ENCODE measurements at regions not wholly inside any gene's neighbourhood (a gene's known extent, or its start where the extent isn't known, plus 50 kb on each side); places are given as distances from the start of the nearest gene placed in this dataset.

- no peaks in the 10 kb centered on the region for H4K20me1 ChIP-seq (ENCODE audit: insufficient read depth)
- POLR2A ChIA-PET, result no interaction called here
- intact Hi-C loops (cut with micrococcal nuclease), result no loop called here
- no peak overlapping the region for H3K4me3 ChIP-seq (replicated peaks in 1 of 2; ENCODE audit: low read depth in 1 of 2, low read length in 2 of 2)
- H3K9me2 ChIP-seq (ENCODE audit: insufficient read depth), result no peaks in the 10 kb centered on the region
- ATAC-seq (no peak), DNase-seq (ENCODE audit: low read depth, low spot score) (no peak)
- BruUV-seq (replicated peaks), result no TSS peak
- H3K9me3 ChIP-seq (ENCODE audit: control insufficient read depth in 1 of 2, insufficient read depth in 1 of 2, low read depth in 1 of 2, low read length in 2 of 2), result peaks cover 8 to 27% of the 10 kb centered on the region in 2 experiments; a peak in 2 of 4 replicates
- no peaks in the 10 kb centered on the region for H3K4me1 ChIP-seq (ENCODE audit: control insufficient read depth in 1 of 2, insufficient read depth in 2 of 2, low read length in 2 of 2)
- H3K79me2 ChIP-seq (ENCODE audit: insufficient read depth, low read length), result no peaks in the 10 kb centered on the region
- RAD21 ChIA-PET (ENCODE audit: low non-redundant PET in 1 of 2, low total read pairs in 2 of 2, uncharacterized antibody in 2 of 2, unreplicated experiment in 2 of 2), result no interaction called here
- no peak overlapping the region for H3K27ac ChIP-seq (ENCODE audit: low read depth, low read length)
- TF ChIP-seq FOSL1 (IDR thresholded peaks at IDR 0.05; ENCODE audit: low read depth) (no peak), POLR2AphosphoS5 (IDR thresholded peaks at IDR 0.05; ENCODE audit: low read depth, low read length) (no peak), ATF3 (IDR thresholded peaks at IDR 0.05) (no peak), EZH2phosphoT487 (IDR thresholded peaks at IDR 0.05; ENCODE audit: borderline replicate concordance) (no peak), SRF (IDR thresholded peaks at IDR 0.05; ENCODE audit: low read depth) (no peak), EGR1 (IDR thresholded peaks at IDR 0.05; ENCODE audit: low read depth) (no peak), ZFX (IDR thresholded peaks at IDR 0.05) (no peak), EZH2 (IDR thresholded peaks at IDR 0.05) (no peak), JUND (IDR thresholded peaks at IDR 0.05) (no peak), CTCF (IDR thresholded peaks at IDR 0.05 in 2 of 3, conservative IDR thresholded peaks at IDR 0.05 in 1 of 3; ENCODE audit: borderline replicate concordance in 1 of 3, insufficient read depth in 1 of 3, low read depth in 2 of 3, low read length in 2 of 3) (no peak), YY1 (IDR thresholded peaks at IDR 0.05; ENCODE audit: extremely low read depth, insufficient replicate concordance, low read depth, low read length) (no peak), RAD21 (IDR thresholded peaks at IDR 0.05; ENCODE audit: low read depth) (no peak), CEBPB (IDR thresholded peaks at IDR 0.05; ENCODE audit: low read depth) (no peak), SP1 (IDR thresholded peaks at IDR 0.05; ENCODE audit: low read depth) (no peak)
- TF ChIP-seq, protein P1, sequence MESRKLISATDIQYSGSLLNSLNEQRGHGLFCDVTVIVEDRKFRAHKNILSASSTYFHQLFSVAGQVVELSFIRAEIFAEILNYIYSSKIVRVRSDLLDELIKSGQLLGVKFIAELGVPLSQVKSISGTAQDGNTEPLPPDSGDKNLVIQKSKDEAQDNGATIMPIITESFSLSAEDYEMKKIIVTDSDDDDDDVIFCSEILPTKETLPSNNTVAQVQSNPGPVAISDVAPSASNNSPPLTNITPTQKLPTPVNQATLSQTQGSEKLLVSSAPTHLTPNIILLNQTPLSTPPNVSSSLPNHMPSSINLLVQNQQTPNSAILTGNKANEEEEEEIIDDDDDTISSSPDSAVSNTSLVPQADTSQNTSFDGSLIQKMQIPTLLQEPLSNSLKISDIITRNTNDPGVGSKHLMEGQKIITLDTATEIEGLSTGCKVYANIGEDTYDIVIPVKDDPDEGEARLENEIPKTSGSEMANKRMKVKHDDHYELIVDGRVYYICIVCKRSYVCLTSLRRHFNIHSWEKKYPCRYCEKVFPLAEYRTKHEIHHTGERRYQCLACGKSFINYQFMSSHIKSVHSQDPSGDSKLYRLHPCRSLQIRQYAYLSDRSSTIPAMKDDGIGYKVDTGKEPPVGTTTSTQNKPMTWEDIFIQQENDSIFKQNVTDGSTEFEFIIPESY (IDR thresholded peaks at IDR 0.05; ENCODE audit: extremely low read depth, insufficient replicate concordance, low read length), result no peak
- TF ChIP-seq, protein P2, sequence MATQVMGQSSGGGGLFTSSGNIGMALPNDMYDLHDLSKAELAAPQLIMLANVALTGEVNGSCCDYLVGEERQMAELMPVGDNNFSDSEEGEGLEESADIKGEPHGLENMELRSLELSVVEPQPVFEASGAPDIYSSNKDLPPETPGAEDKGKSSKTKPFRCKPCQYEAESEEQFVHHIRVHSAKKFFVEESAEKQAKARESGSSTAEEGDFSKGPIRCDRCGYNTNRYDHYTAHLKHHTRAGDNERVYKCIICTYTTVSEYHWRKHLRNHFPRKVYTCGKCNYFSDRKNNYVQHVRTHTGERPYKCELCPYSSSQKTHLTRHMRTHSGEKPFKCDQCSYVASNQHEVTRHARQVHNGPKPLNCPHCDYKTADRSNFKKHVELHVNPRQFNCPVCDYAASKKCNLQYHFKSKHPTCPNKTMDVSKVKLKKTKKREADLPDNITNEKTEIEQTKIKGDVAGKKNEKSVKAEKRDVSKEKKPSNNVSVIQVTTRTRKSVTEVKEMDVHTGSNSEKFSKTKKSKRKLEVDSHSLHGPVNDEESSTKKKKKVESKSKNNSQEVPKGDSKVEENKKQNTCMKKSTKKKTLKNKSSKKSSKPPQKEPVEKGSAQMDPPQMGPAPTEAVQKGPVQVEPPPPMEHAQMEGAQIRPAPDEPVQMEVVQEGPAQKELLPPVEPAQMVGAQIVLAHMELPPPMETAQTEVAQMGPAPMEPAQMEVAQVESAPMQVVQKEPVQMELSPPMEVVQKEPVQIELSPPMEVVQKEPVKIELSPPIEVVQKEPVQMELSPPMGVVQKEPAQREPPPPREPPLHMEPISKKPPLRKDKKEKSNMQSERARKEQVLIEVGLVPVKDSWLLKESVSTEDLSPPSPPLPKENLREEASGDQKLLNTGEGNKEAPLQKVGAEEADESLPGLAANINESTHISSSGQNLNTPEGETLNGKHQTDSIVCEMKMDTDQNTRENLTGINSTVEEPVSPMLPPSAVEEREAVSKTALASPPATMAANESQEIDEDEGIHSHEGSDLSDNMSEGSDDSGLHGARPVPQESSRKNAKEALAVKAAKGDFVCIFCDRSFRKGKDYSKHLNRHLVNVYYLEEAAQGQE (IDR thresholded peaks at IDR 0.05; ENCODE audit: low read depth), result no peak
- H3K4me2 ChIP-seq (ENCODE audit: low read length), result no peak overlapping the region
- no peak overlapping the region for H2AFZ ChIP-seq (ENCODE audit: low read depth, low read length, poor library complexity, severe bottlenecking)
- no peak overlapping the region for H3K9ac ChIP-seq (ENCODE audit: low read length)
- no peaks in the 10 kb centered on the region for H3K36me3 ChIP-seq (ENCODE audit: control insufficient read depth in 1 of 2, insufficient read depth in 2 of 2, low read length in 2 of 2)
- H3K27me3 ChIP-seq (ENCODE audit: insufficient read depth, low read length), result no peaks in the 10 kb centered on the region
- CTCF ChIA-PET, result no interaction called here
Observed at GRCh38 chr2:104043864-104044263, 810.1 kb upstream of the POU3F3 start.
